ENCODE measurements at regions not wholly inside any gene's neighbourhood (a gene's known extent, or its start where the extent isn't known, plus 50 kb on each side); places are given as distances from the start of the nearest gene placed in this dataset.

DNA sequence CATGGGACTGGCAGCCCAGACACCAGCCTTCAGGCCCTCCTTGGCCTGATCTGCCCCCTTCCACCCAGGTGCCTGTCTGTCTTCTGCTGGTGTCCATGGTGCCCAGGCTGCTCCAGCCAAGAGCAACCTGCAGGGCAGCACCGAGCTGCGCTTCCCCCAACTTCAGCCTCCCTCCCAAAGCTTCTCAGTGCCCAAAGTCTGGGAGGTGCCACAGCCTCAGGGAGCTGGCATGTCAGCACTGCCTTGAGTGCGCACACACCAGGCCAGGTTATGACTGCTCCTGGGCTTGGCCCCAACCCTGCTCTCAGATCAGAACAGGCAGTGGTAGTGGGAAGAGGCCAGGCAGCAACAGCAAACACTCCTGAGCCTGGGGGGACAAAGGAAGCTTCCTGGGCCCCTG, 304.6 kb upstream of the NRG3 start:
- no peak for TF ChIP-seq EZH2 (IDR thresholded peaks at IDR 0.05; ENCODE audit: low read depth)
- TF ChIP-seq, protein P1, sequence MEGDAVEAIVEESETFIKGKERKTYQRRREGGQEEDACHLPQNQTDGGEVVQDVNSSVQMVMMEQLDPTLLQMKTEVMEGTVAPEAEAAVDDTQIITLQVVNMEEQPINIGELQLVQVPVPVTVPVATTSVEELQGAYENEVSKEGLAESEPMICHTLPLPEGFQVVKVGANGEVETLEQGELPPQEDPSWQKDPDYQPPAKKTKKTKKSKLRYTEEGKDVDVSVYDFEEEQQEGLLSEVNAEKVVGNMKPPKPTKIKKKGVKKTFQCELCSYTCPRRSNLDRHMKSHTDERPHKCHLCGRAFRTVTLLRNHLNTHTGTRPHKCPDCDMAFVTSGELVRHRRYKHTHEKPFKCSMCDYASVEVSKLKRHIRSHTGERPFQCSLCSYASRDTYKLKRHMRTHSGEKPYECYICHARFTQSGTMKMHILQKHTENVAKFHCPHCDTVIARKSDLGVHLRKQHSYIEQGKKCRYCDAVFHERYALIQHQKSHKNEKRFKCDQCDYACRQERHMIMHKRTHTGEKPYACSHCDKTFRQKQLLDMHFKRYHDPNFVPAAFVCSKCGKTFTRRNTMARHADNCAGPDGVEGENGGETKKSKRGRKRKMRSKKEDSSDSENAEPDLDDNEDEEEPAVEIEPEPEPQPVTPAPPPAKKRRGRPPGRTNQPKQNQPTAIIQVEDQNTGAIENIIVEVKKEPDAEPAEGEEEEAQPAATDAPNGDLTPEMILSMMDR (conservative IDR thresholded peaks at IDR 0.05): no peak
- BruUV-seq (replicated peaks): no TSS peak
- H3F3A ChIP-seq (ENCODE audit: insufficient read depth, low read depth): no peaks in the 10 kb centered on the region
- no peaks in the 10 kb centered on the region for H3K9me2 ChIP-seq (ENCODE audit: insufficient read depth)
- H3K36me3 ChIP-seq (ENCODE audit: low read depth): no peaks in the 10 kb centered on the region
- no peaks in the 10 kb centered on the region for H3K4me1 ChIP-seq (replicated peaks; ENCODE audit: insufficient read depth)
- H2AFZ ChIP-seq: no peak overlapping the region
- H3K27ac ChIP-seq: no peak overlapping the region
- no peaks in the 10 kb centered on the region for H4K20me1 ChIP-seq (ENCODE audit: insufficient read depth)
- ChIA-PET CTCF (no interaction called here), POLR2A (ENCODE audit: unreplicated experiment) (no interaction called here)
- H3K4me2 ChIP-seq: no peak overlapping the region
- H3K79me2 ChIP-seq (ENCODE audit: low read depth): no peaks in the 10 kb centered on the region
- intact Hi-C loops (cut with micrococcal nuclease; ENCODE audit: unreplicated experiment): no loop called here
- no peak for DNase-seq
- no peak overlapping the region for H3K4me3 ChIP-seq
- no peaks in the 10 kb centered on the region for H3K9me3 ChIP-seq (ENCODE audit: insufficient read depth, low read depth)
- H3K27me3 ChIP-seq (ENCODE audit: insufficient read depth, low read depth): no peaks in the 10 kb centered on the region

DNA sequence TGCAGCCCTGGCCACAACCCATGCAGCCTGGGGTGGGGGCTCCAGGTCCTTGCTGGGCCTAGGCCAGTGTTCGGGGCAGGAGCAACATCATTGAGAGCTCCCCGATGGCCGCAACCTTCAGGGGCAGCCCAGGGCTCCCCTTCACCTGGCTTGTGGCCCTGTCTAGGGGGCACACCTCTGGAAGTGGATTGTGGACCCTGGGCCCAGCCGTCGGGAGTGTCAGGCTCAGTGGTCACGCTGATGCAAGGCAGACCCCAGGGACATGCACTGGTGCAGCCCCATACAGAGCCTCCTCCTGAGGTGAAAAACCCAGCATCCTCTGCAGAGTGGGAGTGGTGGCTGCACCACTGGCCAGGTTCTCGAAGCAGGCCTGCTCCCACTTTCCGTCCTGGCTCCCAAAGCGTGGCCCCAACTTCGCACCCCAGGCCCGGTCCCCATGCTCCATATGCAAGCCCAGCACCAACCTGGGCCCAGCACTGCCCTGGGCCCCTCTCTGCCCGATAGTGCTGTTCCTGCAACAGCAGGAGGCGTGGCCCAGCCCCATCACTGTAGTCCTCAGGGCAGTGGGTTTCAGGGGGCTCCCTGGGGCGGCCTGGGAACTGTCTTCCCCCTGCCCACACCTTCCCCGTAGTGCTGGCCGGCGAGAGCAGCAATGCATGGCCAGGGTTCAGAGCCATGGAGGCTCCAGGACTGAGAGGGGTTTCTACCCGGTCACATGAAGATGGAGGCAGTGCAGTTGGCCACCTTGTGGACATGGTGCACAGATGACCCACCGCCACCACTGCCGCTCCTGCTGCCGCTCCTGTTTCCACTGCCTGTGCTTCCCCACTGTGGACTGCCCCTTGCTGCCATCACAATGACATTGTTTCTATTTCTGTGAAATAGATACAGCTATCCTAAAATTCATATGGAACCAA, 303.9 kb upstream of the NRG3 start:
- Histone ChIP-seq H3K27ac (no peak overlapping the region), H3K4me2 (no peak overlapping the region), H3K27me3 (ENCODE audit: insufficient read depth, low read depth) (no peaks in the 10 kb centered on the region), H3F3A (ENCODE audit: insufficient read depth, low read depth) (no peaks in the 10 kb centered on the region), H3K79me2 (ENCODE audit: low read depth) (no peaks in the 10 kb centered on the region), H2AFZ (no peak overlapping the region), H4K20me1 (ENCODE audit: insufficient read depth) (no peaks in the 10 kb centered on the region), H3K9me2 (ENCODE audit: insufficient read depth) (no peaks in the 10 kb centered on the region), H3K4me1 (replicated peaks; ENCODE audit: insufficient read depth) (no peaks in the 10 kb centered on the region), H3K9me3 (ENCODE audit: insufficient read depth, low read depth) (no peaks in the 10 kb centered on the region), H3K4me3 (no peak overlapping the region), H3K36me3 (ENCODE audit: low read depth) (no peaks in the 10 kb centered on the region)
- TF ChIP-seq EZH2 (IDR thresholded peaks at IDR 0.05; ENCODE audit: low read depth): no peak
- TF ChIP-seq, protein P1 (conservative IDR thresholded peaks at IDR 0.05): no peak
- CTCF ChIA-PET: no interaction called here
- intact Hi-C loops (cut with micrococcal nuclease; ENCODE audit: unreplicated experiment): no loop called here
- POLR2A ChIA-PET (ENCODE audit: unreplicated experiment): interaction anchor here (0.6 kb wide), 1 partner anchor 172 kb away, joined by 3 read pairs; no protein-coding TSS in a partner anchor
- no TSS peak for BruUV-seq (replicated peaks)
- DNase-seq: no peak

DNA sequence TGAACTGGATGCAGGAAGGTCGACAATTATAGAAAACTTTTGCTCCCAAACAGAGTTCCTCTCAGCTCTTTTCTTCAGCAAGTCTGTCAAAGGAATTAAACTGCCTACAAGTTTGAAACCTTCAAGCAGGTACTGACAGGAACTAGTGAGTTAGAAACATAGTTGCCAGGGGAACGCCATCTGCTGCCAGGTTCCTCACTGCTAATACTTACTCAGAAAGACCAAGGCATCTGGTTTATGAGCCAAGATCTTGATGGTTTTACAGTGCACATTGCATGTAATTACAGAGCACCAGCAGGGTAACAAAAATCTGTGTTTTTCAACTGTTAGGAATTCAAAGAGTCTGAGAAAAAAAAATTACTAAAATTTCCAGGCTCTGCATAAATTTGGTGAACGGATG, 300.0 kb upstream of the NRG3 start:
- POLR2A ChIA-PET (ENCODE audit: unreplicated experiment): no interaction called here
- Histone ChIP-seq H3K4me2 (no peak overlapping the region), H3K27me3 (ENCODE audit: insufficient read depth, low read depth) (no peaks in the 10 kb centered on the region), H4K20me1 (ENCODE audit: insufficient read depth) (no peaks in the 10 kb centered on the region), H3K79me2 (ENCODE audit: low read depth) (no peaks in the 10 kb centered on the region), H3K4me3 (no peak overlapping the region), H3F3A (ENCODE audit: insufficient read depth, low read depth) (no peaks in the 10 kb centered on the region), H3K4me1 (replicated peaks; ENCODE audit: insufficient read depth) (no peaks in the 10 kb centered on the region), H3K36me3 (ENCODE audit: low read depth) (no peaks in the 10 kb centered on the region), H3K9me3 (ENCODE audit: insufficient read depth, low read depth) (no peaks in the 10 kb centered on the region), H2AFZ (no peak overlapping the region), H3K9me2 (ENCODE audit: insufficient read depth) (0 out of 2 replicates have a peak, but pooled peaks cover 6% of the 10 kb centered on the region), H3K27ac (no peak overlapping the region)
- TF ChIP-seq EZH2 (IDR thresholded peaks at IDR 0.05; ENCODE audit: low read depth): no peak
- TF ChIP-seq, protein P1 (conservative IDR thresholded peaks at IDR 0.05): no peak
- intact Hi-C loops (cut with micrococcal nuclease; ENCODE audit: unreplicated experiment): no loop called here
- BruUV-seq (replicated peaks): no TSS peak
- CTCF ChIA-PET: no interaction called here
- DNase-seq: no peak
